ENCODE measurements at regions not wholly inside any gene's neighbourhood (a gene's known extent, or its start where the extent isn't known, plus 50 kb on each side); places are given as distances from the start of the nearest gene placed in this dataset.

DNA sequence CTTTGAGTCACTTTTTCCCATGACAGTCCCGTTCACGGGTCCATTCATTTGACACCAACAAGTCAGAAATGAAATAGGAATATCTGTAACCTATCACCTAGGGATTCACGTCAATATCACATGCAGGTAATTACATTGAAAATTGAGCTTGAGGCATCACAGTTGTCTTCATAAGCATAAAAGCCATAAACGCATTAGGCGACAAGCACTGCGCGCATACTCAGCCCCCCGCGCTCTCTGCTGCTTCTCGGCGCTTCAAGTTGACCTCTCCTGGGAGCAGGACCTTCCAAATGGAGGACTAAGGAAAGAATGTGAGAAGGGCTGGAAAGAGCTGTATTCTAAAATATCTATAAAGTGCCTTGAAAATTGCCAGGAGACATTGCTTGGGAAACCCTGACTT lies 130.5 kb upstream of the TNS3 start:
- Histone ChIP-seq H3F3A (ENCODE audit: insufficient read depth, low read length) (peaks cover 21% of the 10 kb centered on the region), H3K9me2 (ENCODE audit: low read depth, low read length) (no peaks in the 10 kb centered on the region), H4K20me1 (ENCODE audit: insufficient read depth, low read length) (no peaks in the 10 kb centered on the region), H3K9me3 (ENCODE audit: low read length) (no peaks in the 10 kb centered on the region), H3K4me3 (ENCODE audit: low read depth, low read length, poor library complexity, severe bottlenecking) (no peak overlapping the region), H3K79me2 (ENCODE audit: insufficient read depth, low read length) (no peaks in the 10 kb centered on the region), H3K27me3 (ENCODE audit: insufficient read depth, low read length) (no peaks in the 10 kb centered on the region), H2AFZ (ENCODE audit: low read length) (no peak overlapping the region), H3K4me1 (ENCODE audit: insufficient read depth, low read length, severe bottlenecking) (peaks cover 85% of the 10 kb centered on the region), H3K27ac (ENCODE audit: low read depth, low read length, poor library complexity, severe bottlenecking) (peak overlapping the region; percentile 99), H3K4me2 (ENCODE audit: low read length) (no peak overlapping the region), H3K9ac (ENCODE audit: low read length) (no peak overlapping the region; the same call in 1 of the 2 replicates), H3K36me3 (ENCODE audit: insufficient read depth, low read length) (no peaks in the 10 kb centered on the region)
- no peak for TF ChIP-seq EZH2 (IDR thresholded peaks at IDR 0.05; ENCODE audit: borderline replicate concordance, low read length)
- TF ChIP-seq, protein P1, sequence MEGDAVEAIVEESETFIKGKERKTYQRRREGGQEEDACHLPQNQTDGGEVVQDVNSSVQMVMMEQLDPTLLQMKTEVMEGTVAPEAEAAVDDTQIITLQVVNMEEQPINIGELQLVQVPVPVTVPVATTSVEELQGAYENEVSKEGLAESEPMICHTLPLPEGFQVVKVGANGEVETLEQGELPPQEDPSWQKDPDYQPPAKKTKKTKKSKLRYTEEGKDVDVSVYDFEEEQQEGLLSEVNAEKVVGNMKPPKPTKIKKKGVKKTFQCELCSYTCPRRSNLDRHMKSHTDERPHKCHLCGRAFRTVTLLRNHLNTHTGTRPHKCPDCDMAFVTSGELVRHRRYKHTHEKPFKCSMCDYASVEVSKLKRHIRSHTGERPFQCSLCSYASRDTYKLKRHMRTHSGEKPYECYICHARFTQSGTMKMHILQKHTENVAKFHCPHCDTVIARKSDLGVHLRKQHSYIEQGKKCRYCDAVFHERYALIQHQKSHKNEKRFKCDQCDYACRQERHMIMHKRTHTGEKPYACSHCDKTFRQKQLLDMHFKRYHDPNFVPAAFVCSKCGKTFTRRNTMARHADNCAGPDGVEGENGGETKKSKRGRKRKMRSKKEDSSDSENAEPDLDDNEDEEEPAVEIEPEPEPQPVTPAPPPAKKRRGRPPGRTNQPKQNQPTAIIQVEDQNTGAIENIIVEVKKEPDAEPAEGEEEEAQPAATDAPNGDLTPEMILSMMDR (IDR thresholded peaks at IDR 0.05; ENCODE audit: low read length) = no peak

DNA sequence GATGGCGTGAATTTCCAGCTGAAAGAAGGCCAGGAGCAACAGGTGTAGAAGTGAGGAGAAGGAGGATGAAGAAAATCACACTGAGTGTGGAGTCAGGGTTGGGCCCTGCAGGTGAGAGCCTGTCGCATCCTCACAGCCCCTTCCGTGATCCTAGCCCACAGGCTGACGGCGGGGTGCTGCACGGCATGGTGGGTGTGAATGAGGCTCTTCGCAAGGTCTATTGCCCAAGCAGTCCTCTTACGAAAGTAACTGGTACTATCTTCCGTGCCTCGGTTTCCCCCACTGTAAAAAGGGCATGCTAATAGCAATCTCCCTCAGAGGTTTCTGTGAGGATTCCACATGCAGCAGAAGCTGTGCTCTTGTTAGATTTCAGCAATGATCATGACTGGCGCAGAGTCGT lies 129.9 kb upstream of the TNS3 start:
- Histone ChIP-seq H3F3A (ENCODE audit: insufficient read depth, low read length) (peaks cover 21% of the 10 kb centered on the region), H3K9ac (ENCODE audit: low read length) (no peak overlapping the region), H3K4me2 (ENCODE audit: low read length) (no peak overlapping the region), H4K20me1 (ENCODE audit: insufficient read depth, low read length) (no peaks in the 10 kb centered on the region), H2AFZ (ENCODE audit: low read length) (no peak overlapping the region), H3K4me1 (ENCODE audit: insufficient read depth, low read length, severe bottlenecking) (peaks cover 86% of the 10 kb centered on the region), H3K9me3 (ENCODE audit: low read length) (no peaks in the 10 kb centered on the region), H3K4me3 (ENCODE audit: low read depth, low read length, poor library complexity, severe bottlenecking) (no peak overlapping the region), H3K36me3 (ENCODE audit: insufficient read depth, low read length) (no peaks in the 10 kb centered on the region), H3K9me2 (ENCODE audit: low read depth, low read length) (no peaks in the 10 kb centered on the region), H3K27ac (ENCODE audit: low read depth, low read length, poor library complexity, severe bottlenecking) (peak overlapping the region; percentile 99), H3K79me2 (ENCODE audit: insufficient read depth, low read length) (no peaks in the 10 kb centered on the region), H3K27me3 (ENCODE audit: insufficient read depth, low read length) (no peaks in the 10 kb centered on the region)
- TF ChIP-seq EZH2 (IDR thresholded peaks at IDR 0.05; ENCODE audit: borderline replicate concordance, low read length) = no peak
- TF ChIP-seq, protein P1 (IDR thresholded peaks at IDR 0.05; ENCODE audit: low read length) = no peak

DNA sequence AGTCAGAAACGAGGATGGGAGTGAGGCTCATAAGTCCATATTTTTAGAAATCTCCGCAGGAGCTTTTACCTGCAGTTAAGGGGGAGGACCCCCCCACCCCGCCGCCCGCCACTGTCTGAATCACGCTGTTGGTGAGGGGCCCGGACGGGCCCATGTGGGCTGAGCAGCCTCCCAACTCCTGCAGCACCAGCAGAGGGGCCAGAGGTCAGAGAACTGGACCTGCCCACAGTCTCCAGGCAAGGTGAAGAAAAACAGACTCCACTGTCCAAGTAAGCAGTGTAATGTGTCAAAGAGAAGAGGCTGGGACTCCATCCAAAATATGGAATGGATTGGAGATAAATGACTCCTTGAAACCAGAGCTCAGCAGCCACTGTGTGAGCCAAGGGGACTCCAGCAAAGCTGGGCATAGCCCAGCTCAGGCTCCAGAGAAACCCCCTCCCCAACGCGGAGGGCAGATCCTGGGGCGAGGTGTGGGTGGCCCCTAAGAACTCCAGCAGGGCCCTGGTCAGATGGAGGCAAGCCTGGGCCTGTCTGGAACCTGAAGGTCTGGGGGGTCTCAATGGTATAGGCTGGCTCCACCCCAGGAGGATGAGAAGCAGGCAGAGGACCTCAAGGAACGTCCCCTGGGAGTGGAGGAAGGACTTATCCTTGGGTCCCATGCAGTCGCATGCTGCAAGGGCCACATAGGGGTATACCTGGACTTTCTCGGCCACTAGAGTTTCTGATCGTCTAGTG lies 128.5 kb upstream of the TNS3 start:
- H3K4me2 ChIP-seq (ENCODE audit: low read length) = no peak overlapping the region
- H3K4me3 ChIP-seq (ENCODE audit: low read depth, low read length, poor library complexity, severe bottlenecking) = no peak overlapping the region
- TF ChIP-seq, protein P1 (IDR thresholded peaks at IDR 0.05; ENCODE audit: low read length) = no peak
- TF ChIP-seq EZH2 (IDR thresholded peaks at IDR 0.05; ENCODE audit: borderline replicate concordance, low read length) = no peak
- H3K27me3 ChIP-seq (ENCODE audit: insufficient read depth, low read length) = no peaks in the 10 kb centered on the region
- no peaks in the 10 kb centered on the region for H3K36me3 ChIP-seq (ENCODE audit: insufficient read depth, low read length)
- peaks cover 91% of the 10 kb centered on the region for H3K4me1 ChIP-seq (ENCODE audit: insufficient read depth, low read length, severe bottlenecking)
- H3K9me2 ChIP-seq (ENCODE audit: low read depth, low read length) = no peaks in the 10 kb centered on the region
- H3K9me3 ChIP-seq (ENCODE audit: low read length) = no peaks in the 10 kb centered on the region
- H4K20me1 ChIP-seq (ENCODE audit: insufficient read depth, low read length) = no peaks in the 10 kb centered on the region
- H2AFZ ChIP-seq (ENCODE audit: low read length) = no peak overlapping the region
- H3K9ac ChIP-seq (ENCODE audit: low read length) = peak overlapping the region; percentile 0; the same call in 1 of the 2 replicates
- peak overlapping the region; percentile 86 for H3K27ac ChIP-seq (ENCODE audit: low read depth, low read length, poor library complexity, severe bottlenecking)
- H3F3A ChIP-seq (ENCODE audit: insufficient read depth, low read length) = peaks cover 20% of the 10 kb centered on the region
- no peaks in the 10 kb centered on the region for H3K79me2 ChIP-seq (ENCODE audit: insufficient read depth, low read length)

All from OCI-LY1 (cell line).